ENCODE measurements at regions not wholly inside any gene's neighbourhood (a gene's known extent, or its start where the extent isn't known, plus 50 kb on each side); places are given as distances from the start of the nearest gene placed in this dataset.

GRCh38 chr4:127181001-127181400 is 451.8 kb upstream of the INTU start:
- Mint-ChIP-seq H3K36me3 (ENCODE audit: insufficient read depth in 2 of 2) (no peaks in the 10 kb centered on the region), H3K4me1 (ENCODE audit: low read depth) (no peaks in the 10 kb centered on the region), H3K9me3 (peaks cover 5 to 13% of the 10 kb centered on the region in 2 donors), H3K4me3 (no peak overlapping the region), H3K27me3 (ENCODE audit: low read depth) (no peaks in the 10 kb centered on the region), H3K27ac (no peak overlapping the region)
- no peak for ATAC-seq (replicated peaks in 1 of 2)
- DNase-seq, result no peak

GRCh38 chr4:127182687-127183086 is 450.1 kb upstream of the INTU start:
- no peak overlapping the region for H3K4me3 Mint-ChIP-seq
- H3K4me1 Mint-ChIP-seq (ENCODE audit: low read depth), result no peaks in the 10 kb centered on the region

GRCh38 chr4:127188847-127189246 is 443.9 kb upstream of the INTU start:
- Mint-ChIP-seq H3K4me1 (ENCODE audit: low read depth) (no peaks in the 10 kb centered on the region), H3K36me3 (ENCODE audit: insufficient read depth in 2 of 2) (no peaks in the 10 kb centered on the region), H3K4me3 (no peak overlapping the region), H3K27me3 (ENCODE audit: low read depth) (no peaks in the 10 kb centered on the region), H3K9me3 (peaks cover 5 to 16% of the 10 kb centered on the region in 2 donors), H3K27ac (no peak overlapping the region)
- ATAC-seq (replicated peaks in 1 of 2) (no peak), DNase-seq (no peak)

More at GRCh38 chr4:127182687-127183086, 450.1 kb upstream of the INTU start:
- no peak for DNase-seq
- no peak overlapping the region for H3K27ac Mint-ChIP-seq
- ATAC-seq (replicated peaks in 1 of 2), result no peak
- H3K9me3 Mint-ChIP-seq, result peaks cover 7 to 12% of the 10 kb centered on the region in 2 donors
- H3K27me3 Mint-ChIP-seq (ENCODE audit: low read depth), result no peaks in the 10 kb centered on the region
- no peaks in the 10 kb centered on the region for H3K36me3 Mint-ChIP-seq (ENCODE audit: insufficient read depth in 2 of 2)

GRCh38 chr4:127194281-127194680 is 438.5 kb upstream of the INTU start:
- Mint-ChIP-seq H3K36me3 (ENCODE audit: insufficient read depth in 2 of 2) (no peaks in the 10 kb centered on the region), H3K9me3 (peaks cover 4 to 11% of the 10 kb centered on the region in 2 donors), H3K27me3 (ENCODE audit: low read depth) (no peaks in the 10 kb centered on the region), H3K27ac (no peak overlapping the region), H3K4me1 (ENCODE audit: low read depth) (no peaks in the 10 kb centered on the region), H3K4me3 (no peak overlapping the region)
- ATAC-seq (replicated peaks in 1 of 2) (no peak), DNase-seq (no peak)

GRCh38 chr4:127196655-127197352 is 436.0 kb upstream of the INTU start:
- no peaks in the 10 kb centered on the region for H3K27me3 Mint-ChIP-seq (ENCODE audit: low read depth)
- no peak overlapping the region for H3K4me3 Mint-ChIP-seq
- no peak overlapping the region for H3K27ac Mint-ChIP-seq
- ATAC-seq (replicated peaks in 1 of 2) (no peak), DNase-seq (no peak)
- H3K36me3 Mint-ChIP-seq (ENCODE audit: insufficient read depth in 2 of 2), result no peaks in the 10 kb centered on the region
- H3K9me3 Mint-ChIP-seq, result peaks cover 5 to 6% of the 10 kb centered on the region in 2 donors
- H3K4me1 Mint-ChIP-seq (ENCODE audit: low read depth), result no peaks in the 10 kb centered on the region

- no peak overlapping the region for H3K4me3 Mint-ChIP-seq
- ATAC-seq (replicated peaks in 1 of 2) (no peak), DNase-seq (no peak)
- peaks cover 9 to 10% of the 10 kb centered on the region in 2 donors for H3K9me3 Mint-ChIP-seq
- H3K27ac Mint-ChIP-seq, result no peak overlapping the region
- H3K4me1 Mint-ChIP-seq (ENCODE audit: low read depth), result no peaks in the 10 kb centered on the region
- no peaks in the 10 kb centered on the region for H3K27me3 Mint-ChIP-seq (ENCODE audit: low read depth)
- H3K36me3 Mint-ChIP-seq (ENCODE audit: insufficient read depth in 2 of 2), result no peaks in the 10 kb centered on the region
These were observed 429.1 kb upstream of the INTU start for GRCh38 chr4:127203562-127204200.

GRCh38 chr4:127204322-127204721 is 428.4 kb upstream of the INTU start:
- no peak for ATAC-seq (replicated peaks in 1 of 2)
- peaks cover 9 to 12% of the 10 kb centered on the region in 2 donors for H3K9me3 Mint-ChIP-seq
- H3K36me3 Mint-ChIP-seq (ENCODE audit: insufficient read depth in 2 of 2), result no peaks in the 10 kb centered on the region
- DNase-seq, result no peak
- no peak overlapping the region for H3K4me3 Mint-ChIP-seq
- no peak overlapping the region for H3K27ac Mint-ChIP-seq
- no peaks in the 10 kb centered on the region for H3K27me3 Mint-ChIP-seq (ENCODE audit: low read depth)
- no peaks in the 10 kb centered on the region for H3K4me1 Mint-ChIP-seq (ENCODE audit: low read depth)

GRCh38 chr4:127209580-127210095 is 423.1 kb upstream of the INTU start:
- Mint-ChIP-seq H3K4me1 (ENCODE audit: low read depth) (no peaks in the 10 kb centered on the region), H3K27ac (no peak overlapping the region), H3K4me3 (no peak overlapping the region), H3K36me3 (ENCODE audit: insufficient read depth in 2 of 2) (no peaks in the 10 kb centered on the region), H3K9me3 (peaks cover 5 to 9% of the 10 kb centered on the region in 2 donors), H3K27me3 (ENCODE audit: low read depth) (no peaks in the 10 kb centered on the region)
- no peak for ATAC-seq (replicated peaks in 1 of 2)
- no peak for DNase-seq

- H3K4me1 Mint-ChIP-seq (ENCODE audit: low read depth), result no peaks in the 10 kb centered on the region
These were observed 421.7 kb upstream of the INTU start for GRCh38 chr4:127210893-127211649.

GRCh38 chr4:127211650-127212560 is 420.9 kb upstream of the INTU start:
- H3K27ac Mint-ChIP-seq, result no peak overlapping the region

More at GRCh38 chr4:127210893-127211649, 421.7 kb upstream of the INTU start:
- no peaks in the 10 kb centered on the region for H3K27me3 Mint-ChIP-seq (ENCODE audit: low read depth)
- ATAC-seq (replicated peaks in 1 of 2) (no peak), DNase-seq (no peak)
- H3K27ac Mint-ChIP-seq, result no peak overlapping the region
- H3K9me3 Mint-ChIP-seq, result peaks cover 4 to 7% of the 10 kb centered on the region in 2 donors
- H3K36me3 Mint-ChIP-seq (ENCODE audit: insufficient read depth in 2 of 2), result no peaks in the 10 kb centered on the region
- H3K4me3 Mint-ChIP-seq, result no peak overlapping the region

GRCh38 chr4:127212701-127213100 is 420.1 kb upstream of the INTU start:
- no peak for DNase-seq
- no peak overlapping the region for H3K27ac Mint-ChIP-seq
- peaks cover 1 to 8% of the 10 kb centered on the region in 2 donors for H3K9me3 Mint-ChIP-seq
- no peaks in the 10 kb centered on the region for H3K4me1 Mint-ChIP-seq (ENCODE audit: low read depth)
- no peak for ATAC-seq (replicated peaks in 1 of 2)
- no peaks in the 10 kb centered on the region for H3K27me3 Mint-ChIP-seq (ENCODE audit: low read depth)
- H3K4me3 Mint-ChIP-seq, result no peak overlapping the region
- no peaks in the 10 kb centered on the region for H3K36me3 Mint-ChIP-seq (ENCODE audit: insufficient read depth in 2 of 2)

More at GRCh38 chr4:127211650-127212560, 420.9 kb upstream of the INTU start:
- no peak for ATAC-seq (replicated peaks in 1 of 2)
- H3K36me3 Mint-ChIP-seq (ENCODE audit: insufficient read depth in 2 of 2), result no peaks in the 10 kb centered on the region
- H3K4me3 Mint-ChIP-seq, result no peak overlapping the region
- peaks cover 4 to 10% of the 10 kb centered on the region in 2 donors for H3K9me3 Mint-ChIP-seq
- no peaks in the 10 kb centered on the region for H3K4me1 Mint-ChIP-seq (ENCODE audit: low read depth)
- no peaks in the 10 kb centered on the region for H3K27me3 Mint-ChIP-seq (ENCODE audit: low read depth)
- DNase-seq, result no peak

GRCh38 chr4:127214016-127214415 is 418.7 kb upstream of the INTU start:
- Mint-ChIP-seq H3K36me3 (ENCODE audit: insufficient read depth in 2 of 2) (no peaks in the 10 kb centered on the region), H3K27ac (no peak overlapping the region), H3K27me3 (ENCODE audit: low read depth) (no peaks in the 10 kb centered on the region), H3K4me1 (ENCODE audit: low read depth) (no peaks in the 10 kb centered on the region), H3K4me3 (no peak overlapping the region), H3K9me3 (peaks cover 1 to 8% of the 10 kb centered on the region in 2 donors)
- DNase-seq (no peak), ATAC-seq (replicated peaks in 1 of 2) (no peak)

Data from activated T-cell treated with anti-CD3 and anti-CD28 coated beads, Interleukin-2, amount 50 U/mL, for 72 hours (primary cell).